Caco-2 (cell line): ENCODE measurements at regions not wholly inside any gene's neighbourhood (a gene's known extent, or its start where the extent isn't known, plus 50 kb on each side); places are given as distances from the start of the nearest gene placed in this dataset.

ENCODE experiments used
- BruUV-seq: library from RNA; stranded (reverse); fragments of 400-500 nt; replicated peaks from 2 replicates; lab custom pipeline; 2021; lab: Mats Ljungman, UMichigan
- CTCF ChIA-PET: fragments of 300-600 bp; sonication (Branson Sonifier 250); formaldehyde crosslinking; loops from one replicate; lab custom pipeline; 2022; ENCODE audit warnings: antibody characterized with exemption; lab: Charles Lee
- POLR2A ChIA-PET: fragments of 300-600 bp; sonication (Branson Sonifier 250); formaldehyde crosslinking; loops from one replicate; lab custom pipeline; 2022; ENCODE audit warnings: antibody characterized with exemption; lab: Charles Lee
- DNase-seq, 2 experiments: peaks; one replicate each; pipeline versions ENCODE4 v3.0.0 to v3.0.0-alpha.2; 2020 to 2022
- H3K27me3 ChIP-seq: replicated peaks from 2 replicates; pipeline ENCODE4 v1.6.0; 2011; ENCODE audit warnings: low read length; ENCODE audit not compliant: control insufficient read depth, insufficient read depth
- H3K36me3 ChIP-seq: 2 replicates; pipeline ENCODE4 v1.5.1; 2011; ENCODE audit warnings: low read length; ENCODE audit not compliant: control insufficient read depth, insufficient read depth
- H3K4me1 ChIP-seq: fragments of 250-450 bp; sonication (Bioruptor Pico); 2 replicates; pipeline ENCODE4 v1.5.1; 2020; ENCODE audit warnings: mild to moderate bottlenecking
- H3K4me3 ChIP-seq: 2 replicates; pipeline ENCODE4 v1.5.1; 2011; ENCODE audit warnings: low read depth, mild to moderate bottlenecking, control low read depth, low read length
- H3K9me3 ChIP-seq: fragments of 250-450 bp; sonication (Bioruptor Pico); 2 replicates; pipeline ENCODE4 v1.5.1; 2020; ENCODE audit warnings: mild to moderate bottlenecking, moderate library complexity
- H3K27ac Mint-ChIP-seq: one replicate; pipeline ENCODE4 v1.8.0; 2022; ENCODE audit warnings: mixed read lengths; ENCODE audit not compliant: unreplicated experiment
- H3K27me3 Mint-ChIP-seq: one replicate; pipeline ENCODE4 v1.8.0; 2022; ENCODE audit warnings: mixed read lengths; ENCODE audit not compliant: insufficient read depth, unreplicated experiment
- H3K36me3 Mint-ChIP-seq: one replicate; pipeline ENCODE4 v1.8.0; 2022; ENCODE audit warnings: mild to moderate bottlenecking, mixed read lengths; ENCODE audit not compliant: insufficient read depth, unreplicated experiment
- H3K4me1 Mint-ChIP-seq: one replicate; pipeline ENCODE4 v1.8.0; 2022; ENCODE audit warnings: low read depth, mixed read lengths; ENCODE audit not compliant: unreplicated experiment
- H3K4me3 Mint-ChIP-seq: one replicate; pipeline ENCODE4 v1.8.0; 2022; ENCODE audit warnings: mild to moderate bottlenecking, moderate library complexity, mixed read lengths; ENCODE audit not compliant: unreplicated experiment
- H3K9me3 Mint-ChIP-seq: one replicate; pipeline ENCODE4 v1.8.0; 2022; ENCODE audit warnings: mixed read lengths; ENCODE audit not compliant: unreplicated experiment
- CTCF ChIP-seq, 2 experiments: fragments of 200-600 bp in 1 of 2; IDR thresholded peaks; 1 replicate in 1 of 2; 2 replicates in 1 of 2; pipeline versions ENCODE4 v1.5.1 to v1.8.0; 2011 to 2022; ENCODE audit warnings: antibody characterized with exemption in 1 of 2, control low read depth in 1 of 2, inconsistent platforms in 1 of 2, low read depth in 1 of 2, low read length in 1 of 2, mild to moderate bottlenecking in 1 of 2, moderate library complexity in 1 of 2; ENCODE audit not compliant: insufficient read depth in 1 of 2, severe bottlenecking in 1 of 2, unreplicated experiment in 1 of 2
- intact Hi-C: fragments of 100-400 bp; cut with micrococcal nuclease; formaldehyde crosslinking; loops from one replicate; pipeline ENCODE4 v1.10.0; 2022; ENCODE audit not compliant: unreplicated experiment

- POLR2A ChIA-PET: no interaction called here
- no peaks in the 10 kb centered on the region for H3K4me1 ChIP-seq
- Mint-ChIP-seq H3K27me3 (no peaks in the 10 kb centered on the region), H3K4me1 (no peaks in the 10 kb centered on the region), H3K36me3 (no peaks in the 10 kb centered on the region), H3K4me3 (no peak overlapping the region), H3K27ac (no peak overlapping the region), H3K9me3 (peaks cover 10% of the 10 kb centered on the region)
- no TSS peak for BruUV-seq
- intact Hi-C loops: no loop called here
- H3K36me3 ChIP-seq: no peaks in the 10 kb centered on the region
- CTCF ChIA-PET: no interaction called here
- no peak for TF ChIP-seq CTCF (IDR thresholded peaks at IDR 0.05; ENCODE audit: insufficient read depth in 1 of 2, low read depth in 1 of 2, low read length in 1 of 2, severe bottlenecking in 1 of 2, unreplicated experiment in 1 of 2)
- H3K4me3 ChIP-seq: no peak overlapping the region
- no peak for DNase-seq
- no peaks in the 10 kb centered on the region; the same call in 1 of the 2 replicates for H3K27me3 ChIP-seq
- no peaks in the 10 kb centered on the region for H3K9me3 ChIP-seq
Measured at GRCh38 chr6:74100719-74101287, 404.8 kb downstream of the CD109 start.

GRCh38 chr6:74096329-74096728, 400.3 kb downstream of the CD109 start:
- CTCF ChIA-PET: no interaction called here
- H3K4me3 Mint-ChIP-seq: no peak overlapping the region
- Histone ChIP-seq H3K4me3 (no peak overlapping the region), H3K27me3 (no peaks in the 10 kb centered on the region), H3K4me1 (peaks cover 3% of the 10 kb centered on the region; the same call in 1 of the 2 replicates), H3K9me3 (no peaks in the 10 kb centered on the region; the same call in 1 of the 2 replicates), H3K36me3 (no peaks in the 10 kb centered on the region)
- intact Hi-C loops: loop anchor here (10.0 kb wide), 1 partner anchor 188 kb away; no protein-coding TSS in a partner anchor
- H3K9me3 Mint-ChIP-seq: peaks cover under 1% of the 10 kb centered on the region
- no peak for DNase-seq
- no peaks in the 10 kb centered on the region for H3K4me1 Mint-ChIP-seq
- POLR2A ChIA-PET: no interaction called here
- TF ChIP-seq CTCF (IDR thresholded peaks at IDR 0.05; ENCODE audit: insufficient read depth in 1 of 2, low read depth in 1 of 2, low read length in 1 of 2, severe bottlenecking in 1 of 2, unreplicated experiment in 1 of 2): no peak
- no peak overlapping the region for H3K27ac Mint-ChIP-seq
- H3K36me3 Mint-ChIP-seq: no peaks in the 10 kb centered on the region
- no TSS peak for BruUV-seq
- H3K27me3 Mint-ChIP-seq: no peaks in the 10 kb centered on the region

GRCh38 chr6:74093361-74093760, 397.4 kb downstream of the CD109 start:
- Histone ChIP-seq H3K4me1 (peaks cover 5% of the 10 kb centered on the region; the same call in 1 of the 2 replicates), H3K27me3 (no peaks in the 10 kb centered on the region), H3K36me3 (no peaks in the 10 kb centered on the region), H3K4me3 (no peak overlapping the region), H3K9me3 (no peaks in the 10 kb centered on the region; the same call in 1 of the 2 replicates)
- H3K36me3 Mint-ChIP-seq: no peaks in the 10 kb centered on the region
- intact Hi-C loops: loop anchor here (10.0 kb wide), 1 partner anchor 191 kb away; no protein-coding TSS in a partner anchor
- no peak overlapping the region for H3K4me3 Mint-ChIP-seq
- no TSS peak for BruUV-seq
- no peaks in the 10 kb centered on the region for H3K27me3 Mint-ChIP-seq
- no peaks in the 10 kb centered on the region for H3K4me1 Mint-ChIP-seq
- H3K9me3 Mint-ChIP-seq: peaks cover 23% of the 10 kb centered on the region
- POLR2A ChIA-PET: no interaction called here
- no peak for TF ChIP-seq CTCF (IDR thresholded peaks at IDR 0.05; ENCODE audit: insufficient read depth in 1 of 2, low read depth in 1 of 2, low read length in 1 of 2, severe bottlenecking in 1 of 2, unreplicated experiment in 1 of 2)
- no peak overlapping the region for H3K27ac Mint-ChIP-seq
- CTCF ChIA-PET: no interaction called here
- DNase-seq: no peak
